Activated CD4-positive, alpha-beta T cell treated with anti-CD3 and anti-CD28 coated beads, Interleukin-2, amount 10 ng/mL, durations not matched to agents 24 days and 14 days (primary cell): ENCODE measurements at regions not wholly inside any gene's neighbourhood (a gene's known extent, or its start where the extent isn't known, plus 50 kb on each side); places are given as distances from the start of the nearest gene placed in this dataset.

ENCODE experiments used
- DNase-seq: peaks from one replicate; pipeline ENCODE4 v3.0.0; 2022
- H3K27ac Mint-ChIP-seq: one replicate; pipeline ENCODE4 v1.8.0; 2022; ENCODE audit warnings: mild to moderate bottlenecking, mixed read lengths
- H3K27me3 Mint-ChIP-seq: one replicate; pipeline ENCODE4 v1.8.0; 2022; ENCODE audit warnings: mixed read lengths
- H3K36me3 Mint-ChIP-seq: one replicate; pipeline ENCODE4 v1.8.0; 2022; ENCODE audit warnings: low read depth, mild to moderate bottlenecking, mixed read lengths
- H3K4me1 Mint-ChIP-seq: one replicate; pipeline ENCODE4 v1.8.0; 2021; ENCODE audit warnings: mixed read lengths
- H3K4me3 Mint-ChIP-seq: one replicate; pipeline ENCODE4 v1.8.0; 2022; ENCODE audit warnings: mild to moderate bottlenecking, moderate library complexity, mixed read lengths
- H3K9me3 Mint-ChIP-seq: one replicate; pipeline ENCODE4 v1.8.0; 2021; ENCODE audit warnings: mixed read lengths
- intact Hi-C: fragments of 100-400 bp; cut with micrococcal nuclease; formaldehyde crosslinking; loops from one replicate; pipeline ENCODE4 v1.15.1; 2023

DNA sequence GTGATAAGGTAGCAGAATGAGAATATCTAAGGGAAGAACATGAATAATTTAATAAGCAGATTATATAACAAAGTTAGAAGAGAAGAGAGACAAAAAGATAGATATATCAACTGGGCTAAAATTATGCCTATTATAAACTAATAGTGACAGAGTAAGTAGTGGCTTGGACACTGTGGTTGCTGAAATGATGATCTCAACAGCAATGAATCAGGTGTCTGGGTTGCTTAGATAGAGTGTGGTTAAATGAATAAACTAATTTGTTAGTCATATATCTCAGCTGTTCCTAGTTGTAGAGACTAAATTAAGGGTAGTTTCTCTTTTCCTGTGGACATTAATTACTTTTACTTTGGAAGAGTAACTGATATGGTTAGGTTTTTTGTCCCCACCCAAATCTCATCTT, 1485.4 kb upstream of the CELF4 start:
- Mint-ChIP-seq H3K9me3 (no peaks in the 10 kb centered on the region), H3K36me3 (no peaks in the 10 kb centered on the region), H3K4me3 (no peak overlapping the region), H3K27me3 (no peaks in the 10 kb centered on the region), H3K27ac (no peak overlapping the region), H3K4me1 (no peaks in the 10 kb centered on the region)
- intact Hi-C loops: no loop called here
- DNase-seq: no peak

DNA sequence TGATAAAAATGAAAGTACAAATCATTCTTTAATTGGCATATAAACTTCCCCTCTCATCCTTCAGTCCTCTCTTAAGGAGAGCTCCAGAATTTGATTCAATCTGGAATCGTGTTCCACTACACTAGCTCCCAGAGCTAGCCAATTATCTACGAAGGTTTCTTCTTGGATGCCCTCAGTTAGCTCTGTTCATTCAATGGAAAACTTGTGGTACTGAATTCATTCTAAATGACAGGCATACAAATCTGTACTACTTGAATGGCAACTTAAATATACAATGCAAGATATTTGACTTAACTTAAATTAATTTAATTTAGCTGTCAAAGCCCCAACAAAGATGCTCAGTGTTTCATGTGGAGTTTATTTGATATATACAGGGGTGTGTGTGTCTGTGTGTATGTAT, 1474.2 kb upstream of the CELF4 start:
- no peak overlapping the region for H3K27ac Mint-ChIP-seq
- no peaks in the 10 kb centered on the region for H3K36me3 Mint-ChIP-seq
- intact Hi-C loops: no loop called here
- no peaks in the 10 kb centered on the region for H3K27me3 Mint-ChIP-seq
- no peaks in the 10 kb centered on the region for H3K4me1 Mint-ChIP-seq
- DNase-seq: no peak
- no peak overlapping the region for H3K4me3 Mint-ChIP-seq
- H3K9me3 Mint-ChIP-seq: no peaks in the 10 kb centered on the region

DNA sequence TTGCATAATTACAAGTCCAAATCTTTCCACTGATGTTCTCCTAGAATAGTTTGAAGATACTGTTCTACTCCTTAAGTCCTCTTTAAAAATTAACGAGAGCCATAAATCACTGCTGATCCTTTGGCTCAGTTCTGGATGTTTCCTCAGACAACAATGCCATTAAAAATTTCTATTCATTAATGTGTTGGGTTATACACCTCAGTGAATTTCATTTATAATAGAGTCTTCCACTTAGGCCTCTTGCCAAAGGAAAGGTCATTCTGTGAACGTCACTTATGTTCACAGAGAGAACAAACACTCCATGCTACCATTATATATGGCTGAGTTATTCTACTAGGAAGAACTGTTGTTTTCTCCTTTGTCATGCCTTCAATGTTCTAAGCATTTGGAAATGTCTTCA, 1472.3 kb upstream of the CELF4 start:
- Mint-ChIP-seq H3K4me3 (no peak overlapping the region), H3K27ac (no peak overlapping the region), H3K36me3 (no peaks in the 10 kb centered on the region), H3K27me3 (no peaks in the 10 kb centered on the region), H3K4me1 (no peaks in the 10 kb centered on the region), H3K9me3 (no peaks in the 10 kb centered on the region)
- intact Hi-C loops: no loop called here
- no peak for DNase-seq

DNA sequence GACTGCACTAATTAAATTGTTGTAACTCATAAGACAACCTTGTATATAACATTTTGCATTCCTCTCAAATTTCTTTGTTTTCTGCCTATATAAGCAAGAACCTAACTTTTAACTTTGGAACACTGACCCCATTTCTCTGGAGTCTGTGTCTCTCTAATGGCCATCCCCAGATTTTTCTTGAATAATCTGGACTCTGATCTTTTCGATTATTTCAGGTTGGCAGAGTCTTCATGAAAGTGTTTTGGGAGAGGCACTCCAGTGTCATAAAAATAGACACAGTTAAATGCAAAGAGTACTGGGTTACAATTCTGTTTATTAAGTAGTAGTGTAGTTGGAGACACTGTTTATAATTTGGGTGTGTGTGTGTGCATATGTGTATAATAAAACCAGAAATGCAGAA, 1467.7 kb upstream of the CELF4 start:
- no peak overlapping the region for H3K27ac Mint-ChIP-seq
- H3K27me3 Mint-ChIP-seq: no peaks in the 10 kb centered on the region
- H3K4me1 Mint-ChIP-seq: no peaks in the 10 kb centered on the region
- no peaks in the 10 kb centered on the region for H3K9me3 Mint-ChIP-seq
- intact Hi-C loops: no loop called here
- no peak overlapping the region for H3K4me3 Mint-ChIP-seq
- H3K36me3 Mint-ChIP-seq: no peaks in the 10 kb centered on the region
- no peak for DNase-seq

DNA sequence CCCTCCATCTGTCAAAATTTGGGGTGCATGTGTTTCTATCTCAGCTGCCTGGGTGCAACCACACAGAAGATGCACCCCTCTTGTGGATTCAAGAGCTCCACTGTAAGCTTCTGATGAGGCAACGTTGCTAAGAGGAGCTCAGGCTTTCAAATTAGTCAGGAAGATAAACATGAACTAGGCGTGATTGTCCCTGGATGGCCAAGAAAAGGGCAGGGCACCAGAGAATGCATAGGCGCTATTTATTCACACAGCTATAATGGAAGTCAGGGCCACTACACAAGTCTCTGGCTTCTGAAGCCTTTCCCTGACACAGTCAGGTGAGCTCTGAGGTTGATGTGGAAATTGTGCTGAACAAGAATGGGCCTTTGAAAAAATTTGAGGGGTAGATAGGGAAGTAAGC, 1466.0 kb upstream of the CELF4 start:
- Mint-ChIP-seq H3K27ac (no peak overlapping the region), H3K27me3 (no peaks in the 10 kb centered on the region), H3K36me3 (no peaks in the 10 kb centered on the region), H3K9me3 (no peaks in the 10 kb centered on the region), H3K4me3 (no peak overlapping the region), H3K4me1 (no peaks in the 10 kb centered on the region)
- no peak for DNase-seq
- intact Hi-C loops: no loop called here

DNA sequence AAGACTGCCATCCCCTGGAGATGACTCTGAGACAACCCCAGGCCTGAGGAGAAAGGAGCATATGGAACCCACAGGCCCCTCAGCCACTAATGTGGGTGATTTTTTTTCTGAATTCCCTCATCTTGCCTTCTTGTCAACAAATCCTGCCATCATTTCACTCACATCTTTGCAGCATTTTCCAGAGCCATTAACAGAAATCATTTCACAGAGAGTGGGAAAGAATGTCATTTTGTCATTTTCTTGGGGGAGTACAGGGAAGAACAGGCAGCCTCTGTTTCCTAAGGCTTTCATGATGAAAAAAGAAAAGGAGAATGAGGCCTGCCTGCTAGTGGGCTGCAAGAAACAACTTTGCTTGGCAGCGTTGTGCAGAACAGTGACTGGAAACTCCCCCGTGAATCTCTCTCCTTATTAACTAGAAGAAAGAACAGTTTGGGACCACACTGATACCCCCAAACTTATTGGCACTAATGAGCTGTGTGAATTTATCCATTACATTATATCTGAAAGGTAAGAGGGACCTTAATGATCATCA, 1464.6 kb upstream of the CELF4 start:
- intact Hi-C loops: no loop called here
- Mint-ChIP-seq H3K27ac (no peak overlapping the region), H3K27me3 (no peaks in the 10 kb centered on the region), H3K4me1 (no peaks in the 10 kb centered on the region), H3K36me3 (no peaks in the 10 kb centered on the region), H3K9me3 (no peaks in the 10 kb centered on the region), H3K4me3 (no peak overlapping the region)
- no peak for DNase-seq

DNA sequence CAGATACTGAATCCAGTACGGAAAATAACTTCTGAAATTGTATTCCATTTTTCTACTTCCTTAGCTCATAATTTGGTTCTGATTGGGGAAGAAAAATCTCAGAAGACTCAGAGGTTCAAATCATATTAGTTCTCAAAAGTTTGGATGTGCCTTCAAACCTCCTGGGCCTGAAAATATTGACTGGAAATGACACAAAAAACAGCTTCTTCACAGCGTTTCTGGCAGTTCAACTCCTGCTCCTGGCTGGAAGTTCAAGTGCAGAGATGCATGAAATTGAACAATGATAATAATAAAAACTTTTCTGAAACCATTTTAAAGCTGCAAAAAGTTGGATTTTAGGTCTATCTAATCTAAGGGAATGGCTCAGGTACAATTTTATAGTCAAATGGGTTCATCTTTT, 1459.9 kb upstream of the CELF4 start:
- no peak for DNase-seq
- Mint-ChIP-seq H3K9me3 (no peaks in the 10 kb centered on the region), H3K4me1 (no peaks in the 10 kb centered on the region), H3K27me3 (no peaks in the 10 kb centered on the region), H3K27ac (no peak overlapping the region), H3K36me3 (no peaks in the 10 kb centered on the region), H3K4me3 (no peak overlapping the region)
- intact Hi-C loops: no loop called here

DNA sequence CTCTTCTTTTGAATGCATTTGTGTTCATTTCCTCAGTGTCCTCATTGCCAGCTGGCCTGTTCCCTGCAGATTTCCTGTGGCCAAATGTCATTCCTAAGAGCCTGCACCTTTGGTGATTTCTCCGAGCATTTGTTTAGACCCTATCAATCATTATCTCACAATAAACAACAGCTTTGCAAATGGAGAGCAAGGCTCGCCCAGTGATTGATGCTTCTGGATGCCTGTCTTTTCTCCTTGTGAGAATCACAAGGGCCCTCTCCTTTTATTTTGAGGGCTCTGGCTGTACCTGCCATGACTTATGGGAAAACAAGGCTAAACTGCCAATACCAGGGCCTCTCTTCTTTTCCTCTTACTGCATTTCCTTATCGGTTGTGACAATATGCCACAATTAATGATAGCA, 1454.4 kb upstream of the CELF4 start:
- Mint-ChIP-seq H3K4me1 (no peaks in the 10 kb centered on the region), H3K4me3 (no peak overlapping the region), H3K27ac (no peak overlapping the region), H3K27me3 (no peaks in the 10 kb centered on the region), H3K36me3 (no peaks in the 10 kb centered on the region), H3K9me3 (no peaks in the 10 kb centered on the region)
- no peak for DNase-seq
- intact Hi-C loops: no loop called here

DNA sequence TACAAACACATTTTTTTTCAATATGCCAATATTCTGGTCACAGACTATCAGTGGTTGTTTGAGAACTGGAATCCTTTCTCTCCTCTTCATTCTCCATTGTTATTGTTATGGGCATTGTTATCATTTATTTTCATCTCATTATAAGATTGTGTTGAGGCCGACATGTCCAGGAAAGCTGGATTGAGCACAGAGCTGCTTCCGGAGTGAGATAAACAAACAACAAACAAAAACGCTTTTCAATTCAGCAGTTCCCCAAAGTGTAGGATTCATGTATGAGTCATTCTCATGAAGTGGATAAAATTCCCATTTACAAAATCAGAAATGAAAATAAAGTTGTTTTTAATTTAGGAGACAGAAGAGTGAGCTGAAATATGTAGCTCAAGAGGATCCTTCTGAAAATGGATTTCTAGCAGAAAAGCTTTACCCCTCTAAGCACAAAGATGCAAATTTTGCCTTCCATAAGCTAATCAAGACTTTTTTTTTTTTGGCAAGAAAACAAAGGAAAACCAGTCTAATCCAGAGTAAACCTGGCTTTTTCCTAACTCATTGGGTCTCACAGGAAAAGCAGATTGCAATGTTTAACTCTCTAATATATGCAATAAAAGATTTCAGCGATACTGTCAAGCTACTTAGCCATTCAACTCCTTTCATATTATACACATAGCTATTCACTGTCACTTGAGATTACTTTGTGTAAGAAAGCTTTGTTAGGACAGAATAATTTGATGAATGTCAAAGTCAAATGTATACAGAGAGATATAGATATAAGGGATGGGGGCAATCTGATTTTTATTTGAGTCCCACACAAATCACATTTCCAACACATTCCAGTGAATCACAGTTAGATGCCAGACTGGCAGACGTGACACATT, 1441.7 kb upstream of the CELF4 start:
- Mint-ChIP-seq H3K27ac (no peak overlapping the region), H3K27me3 (no peaks in the 10 kb centered on the region), H3K36me3 (no peaks in the 10 kb centered on the region), H3K4me1 (no peaks in the 10 kb centered on the region), H3K9me3 (no peaks in the 10 kb centered on the region), H3K4me3 (no peak overlapping the region)
- intact Hi-C loops: no loop called here
- DNase-seq: no peak

DNA sequence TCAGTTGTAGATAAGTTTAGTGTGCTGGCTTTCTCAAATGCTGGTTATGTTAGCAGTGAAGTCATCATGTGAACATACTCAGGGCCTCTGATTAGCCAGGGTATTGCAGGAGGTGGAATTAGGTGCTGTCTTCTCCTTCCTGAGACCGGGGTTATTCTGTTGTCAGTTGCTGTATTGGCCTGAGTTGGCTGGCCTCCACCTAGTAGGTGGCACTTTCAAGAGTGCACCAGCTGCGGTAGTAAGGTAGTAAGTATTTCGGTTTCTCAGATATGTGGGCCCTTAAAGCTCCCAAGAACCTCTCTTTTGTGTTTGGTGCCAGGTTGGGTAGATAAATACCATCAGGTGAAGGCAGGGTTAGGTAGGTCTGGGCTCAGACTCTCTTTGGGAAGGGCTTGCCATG, 1430.5 kb upstream of the CELF4 start:
- H3K9me3 Mint-ChIP-seq: no peaks in the 10 kb centered on the region
- H3K4me3 Mint-ChIP-seq: no peak overlapping the region
- no peak for DNase-seq
- H3K27me3 Mint-ChIP-seq: no peaks in the 10 kb centered on the region
- H3K36me3 Mint-ChIP-seq: no peaks in the 10 kb centered on the region
- intact Hi-C loops: no loop called here
- H3K4me1 Mint-ChIP-seq: no peaks in the 10 kb centered on the region
- H3K27ac Mint-ChIP-seq: no peak overlapping the region

DNA sequence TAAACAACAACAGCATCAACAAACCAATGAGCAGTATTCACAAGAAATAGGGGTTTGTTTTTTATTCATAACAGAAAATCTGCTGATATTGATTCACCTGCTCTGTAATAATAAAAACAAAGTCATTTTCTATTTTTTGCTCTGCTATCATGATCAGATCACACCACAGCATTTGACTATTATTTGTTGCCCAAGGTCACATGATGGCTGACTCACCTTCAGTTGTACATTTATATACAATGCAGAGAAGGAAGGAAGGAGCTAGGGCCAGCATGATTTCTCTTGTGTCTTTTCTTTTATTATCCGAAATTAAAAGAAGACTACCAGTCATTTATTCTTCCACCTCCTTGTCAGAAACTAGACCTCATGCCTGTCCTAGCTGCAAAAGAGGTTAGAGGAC, 1427.7 kb upstream of the CELF4 start:
- Mint-ChIP-seq H3K27me3 (no peaks in the 10 kb centered on the region), H3K9me3 (no peaks in the 10 kb centered on the region), H3K4me1 (no peaks in the 10 kb centered on the region), H3K36me3 (no peaks in the 10 kb centered on the region), H3K4me3 (no peak overlapping the region), H3K27ac (no peak overlapping the region)
- DNase-seq: no peak
- intact Hi-C loops: no loop called here

DNA sequence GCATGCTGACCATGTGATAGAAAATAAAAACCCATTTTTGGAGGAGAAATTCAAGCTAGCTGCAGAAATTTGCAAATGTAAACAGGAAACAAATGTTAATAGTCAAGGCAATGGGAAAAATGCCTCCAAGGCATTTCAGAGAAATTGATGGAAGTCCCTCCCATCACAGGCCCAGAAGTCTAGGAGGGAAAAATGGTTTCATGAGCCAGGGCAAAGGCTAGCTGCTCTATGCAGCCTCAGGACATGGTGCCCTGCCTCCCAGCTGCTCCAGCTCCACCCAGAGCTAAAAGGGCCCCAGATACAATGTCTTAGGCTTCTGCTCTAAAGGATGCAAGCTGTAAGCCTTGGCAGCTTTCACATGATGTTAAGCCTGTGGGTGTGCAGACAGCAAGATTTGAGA, 1419.4 kb upstream of the CELF4 start:
- Mint-ChIP-seq H3K27ac (no peak overlapping the region), H3K4me3 (no peak overlapping the region), H3K9me3 (no peaks in the 10 kb centered on the region), H3K4me1 (no peaks in the 10 kb centered on the region), H3K36me3 (no peaks in the 10 kb centered on the region), H3K27me3 (no peaks in the 10 kb centered on the region)
- no peak for DNase-seq
- intact Hi-C loops: no loop called here

DNA sequence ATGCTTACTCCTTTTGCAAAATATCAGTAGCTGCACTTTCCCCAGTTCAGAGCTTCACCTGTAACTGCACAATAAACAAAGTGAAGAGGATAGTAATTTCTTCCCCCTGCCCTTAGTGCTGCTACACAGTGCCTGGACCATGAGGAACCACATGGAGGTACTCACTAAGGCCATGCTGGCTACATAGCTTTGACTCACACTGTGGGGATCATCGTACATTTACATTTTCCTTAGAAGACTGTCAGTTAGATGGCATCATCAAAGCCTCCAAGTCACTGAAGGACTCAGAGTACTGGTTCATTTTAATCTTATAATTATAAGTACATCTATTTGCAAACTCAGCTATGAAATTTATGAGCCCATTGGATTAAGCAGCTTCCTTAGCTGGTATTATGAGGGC, 1416.5 kb upstream of the CELF4 start:
- intact Hi-C loops: no loop called here
- Mint-ChIP-seq H3K9me3 (no peaks in the 10 kb centered on the region), H3K27ac (no peak overlapping the region), H3K4me1 (no peaks in the 10 kb centered on the region), H3K27me3 (no peaks in the 10 kb centered on the region), H3K4me3 (no peak overlapping the region), H3K36me3 (no peaks in the 10 kb centered on the region)
- no peak for DNase-seq

DNA sequence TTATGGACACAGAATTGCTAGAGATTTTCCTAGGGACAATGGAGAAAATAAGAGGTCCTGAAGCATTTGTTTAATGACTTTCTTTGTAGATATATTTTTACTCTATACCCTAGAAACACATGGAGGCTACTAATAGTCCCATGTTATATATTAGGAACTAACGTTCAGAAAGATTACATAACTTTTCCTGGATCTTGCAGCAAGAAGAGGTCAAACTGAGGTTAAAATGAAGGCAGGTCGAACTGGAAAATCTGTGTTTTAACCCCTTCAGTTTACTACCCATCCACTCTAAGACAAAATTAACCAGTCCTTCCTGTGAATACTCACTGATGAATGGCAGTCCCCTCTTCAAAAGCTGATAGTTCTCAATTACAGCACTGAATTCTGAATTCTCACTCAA, 1415.8 kb upstream of the CELF4 start:
- no peak overlapping the region for H3K4me3 Mint-ChIP-seq
- no peaks in the 10 kb centered on the region for H3K36me3 Mint-ChIP-seq
- H3K9me3 Mint-ChIP-seq: no peaks in the 10 kb centered on the region
- intact Hi-C loops: no loop called here
- no peak for DNase-seq
- no peaks in the 10 kb centered on the region for H3K27me3 Mint-ChIP-seq
- no peak overlapping the region for H3K27ac Mint-ChIP-seq
- H3K4me1 Mint-ChIP-seq: no peaks in the 10 kb centered on the region

DNA sequence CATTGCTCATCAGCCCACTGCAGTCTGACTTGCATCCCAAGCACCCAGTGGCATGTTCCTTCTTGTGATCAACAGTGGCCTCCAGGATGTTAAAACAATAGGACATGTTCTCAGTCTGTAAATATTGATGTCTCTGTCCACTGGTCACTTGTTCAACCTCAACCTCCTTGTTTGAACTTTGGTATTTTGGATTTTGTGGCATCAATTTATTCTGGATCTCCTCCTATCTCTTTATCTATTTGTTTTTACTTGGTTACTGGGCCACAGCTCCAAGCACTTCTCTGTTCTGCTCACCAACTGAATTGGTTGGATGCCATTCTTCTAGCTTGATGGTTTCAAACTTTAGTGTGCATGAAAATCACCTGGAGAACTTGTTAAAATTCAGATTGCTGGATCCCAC, 1414.8 kb upstream of the CELF4 start:
- H3K4me1 Mint-ChIP-seq: no peaks in the 10 kb centered on the region
- no peak overlapping the region for H3K27ac Mint-ChIP-seq
- H3K27me3 Mint-ChIP-seq: no peaks in the 10 kb centered on the region
- no peak overlapping the region for H3K4me3 Mint-ChIP-seq
- no peaks in the 10 kb centered on the region for H3K9me3 Mint-ChIP-seq
- H3K36me3 Mint-ChIP-seq: no peaks in the 10 kb centered on the region
- DNase-seq: no peak
- intact Hi-C loops: no loop called here
